ENCODE measurements at regions not wholly inside any gene's neighbourhood (a gene's known extent, or its start where the extent isn't known, plus 50 kb on each side); places are given as distances from the start of the nearest gene placed in this dataset.

- TF ChIP-seq POLR2A (IDR thresholded peaks at IDR 0.05; ENCODE audit: low read depth, low read length) (no peak), TAF1 (IDR thresholded peaks at IDR 0.05; ENCODE audit: low read depth, low read length) (no peak), POLR2AphosphoS5 (IDR thresholded peaks at IDR 0.05; ENCODE audit: low read depth, low read length) (no peak), PAX5 (IDR thresholded peaks at IDR 0.05; ENCODE audit: insufficient read depth, low read length, severe bottlenecking) (no peak), SPI1 (IDR thresholded peaks at IDR 0.05; ENCODE audit: low read depth, low read length) (no peak)
Observed at GRCh38 chr12:86860776-86861175, 604.6 kb upstream of the MGAT4C start.

Data from GM12891 (cell line).